ENCODE measurements at regions not wholly inside any gene's neighbourhood (a gene's known extent, or its start where the extent isn't known, plus 50 kb on each side); places are given as distances from the start of the nearest gene placed in this dataset.

DNA sequence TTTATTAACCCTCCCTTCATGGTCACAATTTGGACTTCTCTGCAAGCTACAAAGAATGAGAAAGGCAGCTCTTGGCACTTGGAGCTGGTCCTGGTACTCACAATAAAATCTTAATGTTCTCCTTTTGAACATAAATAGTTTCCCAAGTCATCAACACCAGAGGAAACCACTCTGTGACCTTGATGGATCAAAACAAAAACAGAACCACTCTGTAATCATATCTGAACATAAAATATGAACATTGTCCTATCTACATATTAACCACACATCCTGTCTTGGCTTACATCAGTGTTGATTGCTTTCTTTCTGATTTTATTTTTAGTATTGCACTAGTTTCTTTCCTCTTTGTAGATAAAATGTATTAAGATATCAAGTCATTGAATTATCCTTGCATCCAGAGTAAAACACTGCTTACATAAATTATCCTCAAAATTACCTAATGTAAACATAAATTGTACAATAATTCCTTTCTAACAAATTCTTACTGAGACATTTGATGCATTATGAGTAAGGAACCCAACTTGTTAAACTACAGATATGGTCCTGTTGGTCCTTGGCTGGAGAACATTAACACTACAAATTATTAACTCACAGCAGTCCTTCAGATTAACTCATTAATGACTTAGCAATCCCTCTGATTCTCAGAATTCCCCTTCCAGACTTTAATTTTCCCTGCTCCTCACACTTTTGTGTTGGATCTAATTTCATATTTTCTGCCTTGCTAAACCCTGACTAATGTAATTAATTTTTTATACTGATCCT is 860.5 kb downstream of the DIPK2A start:
- Histone ChIP-seq H2AFZ (ENCODE audit: low read depth, low read length) (no peak overlapping the region), H4K91ac (ENCODE audit: low read length) (no peak overlapping the region), H3K4me1 (ENCODE audit: control insufficient read depth, insufficient read depth, low read depth, low read length) (peaks cover 2% of the 10 kb centered on the region), H2BK5ac (ENCODE audit: low read depth, low read length, poor library complexity, severe bottlenecking) (no peak overlapping the region), H3K27me3 (ENCODE audit: control insufficient read depth in 1 of 2, insufficient read depth in 1 of 2, low read length in 2 of 2) (no peaks in the 10 kb centered on the region), H3K9ac (ENCODE audit: low read length) (no peak overlapping the region), H3K79me1 (replicated peaks; ENCODE audit: low read length, poor library complexity, severe bottlenecking) (no peaks in the 10 kb centered on the region), H4K8ac (ENCODE audit: low read length) (no peak overlapping the region), H2BK12ac (ENCODE audit: low read length in 2 of 2) (no peak overlapping the region), H2BK120ac (ENCODE audit: low read depth, low read length) (no peak overlapping the region), H3K23ac (ENCODE audit: low read length in 2 of 2) (no peak overlapping the region), H3K36me3 (ENCODE audit: control insufficient read depth in 1 of 2, insufficient read depth in 2 of 2, low read depth in 1 of 2, low read length in 2 of 2) (no peaks in the 10 kb centered on the region), H3K18ac (ENCODE audit: low read depth in 1 of 2, low read length in 2 of 2) (no peak overlapping the region), H2BK15ac (ENCODE audit: low read depth, poor library complexity, severe bottlenecking) (no peak overlapping the region), H3K4me2 (ENCODE audit: low read length, poor library complexity, severe bottlenecking) (no peak overlapping the region), H3K14ac (ENCODE audit: low read length in 2 of 2) (no peak overlapping the region), H3K4me3 (ENCODE audit: insufficient read depth in 1 of 2, low read depth in 1 of 2, low read length in 2 of 2) (no peak overlapping the region), H3K9me3 (ENCODE audit: control insufficient read depth, low read length) (peaks cover 18% of the 10 kb centered on the region), H3K4ac (ENCODE audit: low read depth in 1 of 2, low read length in 2 of 2) (no peak overlapping the region), H2AK5ac (ENCODE audit: low read length, severe bottlenecking) (peak overlapping the region; percentile 3), H3K27ac (ENCODE audit: low read length, poor library complexity, severe bottlenecking) (peak overlapping the region; percentile 58)
- peak; percentile 8 for DNase-seq

DNA sequence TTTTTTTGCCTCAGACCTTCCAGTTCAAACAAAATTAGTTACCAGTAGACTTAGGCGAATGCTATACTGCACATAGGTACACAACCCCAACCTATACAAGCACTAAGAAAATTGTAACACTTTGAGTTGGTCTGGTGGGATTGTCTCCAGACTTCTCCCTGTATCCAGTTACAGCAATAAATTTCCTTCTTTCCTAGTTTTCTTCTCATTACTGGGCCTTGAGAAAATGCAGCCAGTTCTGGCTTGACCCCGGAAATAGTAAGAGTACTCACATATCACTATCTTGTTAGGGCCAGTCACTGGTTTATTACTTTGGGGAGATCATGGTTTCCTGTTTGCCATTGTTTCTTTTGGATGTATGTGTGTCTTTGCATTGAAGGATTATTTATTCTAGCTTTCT is 868.4 kb downstream of the DIPK2A start:
- no peak overlapping the region for H4K91ac ChIP-seq (ENCODE audit: low read length)
- no peak for DNase-seq
- WGBS: 100% methylated on average over 1 of the region's 2 CpGs
- H3K4me2 ChIP-seq (ENCODE audit: low read length, poor library complexity, severe bottlenecking): no peak overlapping the region
- H3K4ac ChIP-seq (ENCODE audit: low read depth in 1 of 2, low read length in 2 of 2): no peak overlapping the region
- no peak overlapping the region for H2BK12ac ChIP-seq (ENCODE audit: low read length in 2 of 2)
- H3K79me1 ChIP-seq (replicated peaks; ENCODE audit: low read length, poor library complexity, severe bottlenecking): no peaks in the 10 kb centered on the region
- no peaks in the 10 kb centered on the region for H3K27me3 ChIP-seq (ENCODE audit: control insufficient read depth in 1 of 2, insufficient read depth in 1 of 2, low read length in 2 of 2)
- no peak overlapping the region for H2BK120ac ChIP-seq (ENCODE audit: low read depth, low read length)
- no peak overlapping the region for H4K8ac ChIP-seq (ENCODE audit: low read length)
- no peak overlapping the region for H2AK5ac ChIP-seq (ENCODE audit: low read length, severe bottlenecking)
- no peak overlapping the region for H2BK15ac ChIP-seq (ENCODE audit: low read depth, poor library complexity, severe bottlenecking)
- peaks cover 14% of the 10 kb centered on the region for H3K9me3 ChIP-seq (ENCODE audit: control insufficient read depth, low read length)
- no peak overlapping the region for H2BK5ac ChIP-seq (ENCODE audit: low read depth, low read length, poor library complexity, severe bottlenecking)
- H3K36me3 ChIP-seq (ENCODE audit: control insufficient read depth in 1 of 2, insufficient read depth in 2 of 2, low read depth in 1 of 2, low read length in 2 of 2): no peaks in the 10 kb centered on the region
- H3K4me3 ChIP-seq (ENCODE audit: insufficient read depth in 1 of 2, low read depth in 1 of 2, low read length in 2 of 2): no peak overlapping the region
- no peak overlapping the region for H3K27ac ChIP-seq (ENCODE audit: low read length, poor library complexity, severe bottlenecking)
- no peak overlapping the region for H3K23ac ChIP-seq (ENCODE audit: low read length in 2 of 2)
- no peaks in the 10 kb centered on the region for H3K4me1 ChIP-seq (ENCODE audit: control insufficient read depth, insufficient read depth, low read depth, low read length)
- H2AFZ ChIP-seq (ENCODE audit: low read depth, low read length): no peak overlapping the region
- no peak overlapping the region for H3K18ac ChIP-seq (ENCODE audit: low read depth in 1 of 2, low read length in 2 of 2)
- no peak overlapping the region for H3K14ac ChIP-seq (ENCODE audit: low read length in 2 of 2)
- H3K9ac ChIP-seq (ENCODE audit: low read length): no peak overlapping the region

GRCh38 chr3:144840866-144841265 is 869.2 kb downstream of the DIPK2A start:
- Histone ChIP-seq H3K4me3 (ENCODE audit: insufficient read depth in 1 of 2, low read depth in 1 of 2, low read length in 2 of 2) (no peak overlapping the region), H3K18ac (ENCODE audit: low read depth in 1 of 2, low read length in 2 of 2) (peak overlapping the region in 1 of 2 experiments; percentile 21), H2BK5ac (ENCODE audit: low read depth, low read length, poor library complexity, severe bottlenecking) (no peak overlapping the region), H2BK15ac (ENCODE audit: low read depth, poor library complexity, severe bottlenecking) (no peak overlapping the region), H3K27me3 (ENCODE audit: control insufficient read depth in 1 of 2, insufficient read depth in 1 of 2, low read length in 2 of 2) (no peaks in the 10 kb centered on the region), H3K4me1 (ENCODE audit: control insufficient read depth, insufficient read depth, low read depth, low read length) (no peaks in the 10 kb centered on the region), H2BK120ac (ENCODE audit: low read depth, low read length) (no peak overlapping the region), H3K36me3 (ENCODE audit: control insufficient read depth in 1 of 2, insufficient read depth in 2 of 2, low read depth in 1 of 2, low read length in 2 of 2) (no peaks in the 10 kb centered on the region), H4K8ac (ENCODE audit: low read length) (no peak overlapping the region), H4K91ac (ENCODE audit: low read length) (no peak overlapping the region), H3K79me1 (replicated peaks; ENCODE audit: low read length, poor library complexity, severe bottlenecking) (no peaks in the 10 kb centered on the region), H3K9me3 (ENCODE audit: control insufficient read depth, low read length) (peaks cover 9% of the 10 kb centered on the region), H3K9ac (ENCODE audit: low read length) (no peak overlapping the region), H2BK12ac (ENCODE audit: low read length in 2 of 2) (no peak overlapping the region), H3K4ac (ENCODE audit: low read depth in 1 of 2, low read length in 2 of 2) (no peak overlapping the region), H3K23ac (ENCODE audit: low read length in 2 of 2) (no peak overlapping the region), H3K14ac (ENCODE audit: low read length in 2 of 2) (no peak overlapping the region), H2AFZ (ENCODE audit: low read depth, low read length) (no peak overlapping the region), H2AK5ac (ENCODE audit: low read length, severe bottlenecking) (no peak overlapping the region), H3K27ac (ENCODE audit: low read length, poor library complexity, severe bottlenecking) (no peak overlapping the region), H3K4me2 (ENCODE audit: low read length, poor library complexity, severe bottlenecking) (no peak overlapping the region)
- WGBS: no CpG with 5 or more reads among the region's 1 CpG
- peak; percentile 49 for DNase-seq

- H3K27ac ChIP-seq (ENCODE audit: low read length, poor library complexity, severe bottlenecking): no peak overlapping the region
- 91% methylated on average over 8 of the region's 8 CpGs for WGBS
Observed at GRCh38 chr3:144843099-144843498, 871.5 kb downstream of the DIPK2A start.

More at GRCh38 chr3:144843099-144843498, 871.5 kb downstream of the DIPK2A start:
- H2BK15ac ChIP-seq (ENCODE audit: low read depth, poor library complexity, severe bottlenecking): no peak overlapping the region
- no peak overlapping the region for H2AFZ ChIP-seq (ENCODE audit: low read depth, low read length)
- no peak overlapping the region for H3K23ac ChIP-seq (ENCODE audit: low read length in 2 of 2)
- H4K8ac ChIP-seq (ENCODE audit: low read length): no peak overlapping the region
- H3K9ac ChIP-seq (ENCODE audit: low read length): no peak overlapping the region
- H3K36me3 ChIP-seq (ENCODE audit: control insufficient read depth in 1 of 2, insufficient read depth in 2 of 2, low read depth in 1 of 2, low read length in 2 of 2): no peaks in the 10 kb centered on the region
- no peak overlapping the region for H2BK120ac ChIP-seq (ENCODE audit: low read depth, low read length)
- no peaks in the 10 kb centered on the region for H3K27me3 ChIP-seq (ENCODE audit: control insufficient read depth in 1 of 2, insufficient read depth in 1 of 2, low read length in 2 of 2)
- H3K14ac ChIP-seq (ENCODE audit: low read length in 2 of 2): no peak overlapping the region
- H2BK12ac ChIP-seq (ENCODE audit: low read length in 2 of 2): no peak overlapping the region
- H3K4me1 ChIP-seq (ENCODE audit: control insufficient read depth, insufficient read depth, low read depth, low read length): no peaks in the 10 kb centered on the region
- no peak overlapping the region for H3K4me3 ChIP-seq (ENCODE audit: insufficient read depth in 1 of 2, low read depth in 1 of 2, low read length in 2 of 2)
- H2BK5ac ChIP-seq (ENCODE audit: low read depth, low read length, poor library complexity, severe bottlenecking): no peak overlapping the region
- H3K18ac ChIP-seq (ENCODE audit: low read depth in 1 of 2, low read length in 2 of 2): no peak overlapping the region
- peak; percentile 7 for DNase-seq
- peaks cover 6% of the 10 kb centered on the region for H3K9me3 ChIP-seq (ENCODE audit: control insufficient read depth, low read length)
- H2AK5ac ChIP-seq (ENCODE audit: low read length, severe bottlenecking): no peak overlapping the region
- H3K4me2 ChIP-seq (ENCODE audit: low read length, poor library complexity, severe bottlenecking): no peak overlapping the region
- no peak overlapping the region for H4K91ac ChIP-seq (ENCODE audit: low read length)
- no peaks in the 10 kb centered on the region for H3K79me1 ChIP-seq (replicated peaks; ENCODE audit: low read length, poor library complexity, severe bottlenecking)
- no peak overlapping the region for H3K4ac ChIP-seq (ENCODE audit: low read depth in 1 of 2, low read length in 2 of 2)
